ENCODE measurements at regions not wholly inside any gene's neighbourhood (a gene's known extent, or its start where the extent isn't known, plus 50 kb on each side); places are given as distances from the start of the nearest gene placed in this dataset.

DNA sequence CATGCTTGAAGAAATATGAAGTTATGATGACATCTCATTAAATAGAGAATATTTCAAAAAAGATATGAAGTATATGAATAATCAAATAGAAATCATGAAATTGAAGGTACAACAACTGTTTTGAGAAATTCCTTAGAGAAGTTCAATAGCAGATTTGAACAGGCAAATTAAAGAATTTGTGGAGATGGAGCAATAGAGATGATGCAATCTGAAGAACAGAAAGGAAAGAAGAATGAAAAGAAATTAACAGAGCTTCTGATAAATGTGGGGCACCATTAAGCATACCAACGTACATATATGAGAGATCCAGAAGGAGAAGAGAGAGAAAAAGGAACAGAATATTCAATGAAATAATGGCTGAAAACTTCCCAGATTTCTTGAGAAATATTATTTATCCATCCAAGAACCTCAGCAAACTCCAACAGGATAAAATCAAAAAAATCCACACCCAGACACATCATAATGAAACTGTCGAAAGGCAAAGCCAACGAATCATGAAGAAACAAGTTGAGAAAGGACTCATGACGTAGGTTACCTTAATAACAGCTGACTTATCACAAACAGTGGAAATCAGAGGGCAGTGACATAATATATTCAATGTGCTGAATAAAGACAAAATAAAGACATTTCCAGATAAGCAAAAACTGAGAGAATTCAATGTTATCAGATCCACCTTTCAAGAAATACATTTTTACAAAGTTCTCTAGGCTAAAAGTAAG lies 297.2 kb upstream of the TARS1 start:
- Histone ChIP-seq H3K27ac (ENCODE audit: insufficient read depth, low read depth, low read length) (no peak overlapping the region), H3K36me3 (ENCODE audit: control insufficient read depth in 2 of 2, extremely low read depth in 1 of 2, insufficient read depth in 2 of 2, low read length in 2 of 2) (no peaks in the 10 kb centered on the region), H3K4me3 (replicated peaks in 1 of 3; ENCODE audit: insufficient read depth in 1 of 3, low read depth in 1 of 3, low read length in 3 of 3) (no peak overlapping the region), H3K4me1 (ENCODE audit: control insufficient read depth, extremely low read depth, insufficient read depth, low read length) (no peaks in the 10 kb centered on the region), H3K9me1 (replicated peaks; ENCODE audit: control insufficient read depth, extremely low read depth, insufficient read depth, low read length) (no peaks in the 10 kb centered on the region), H4K20me1 (replicated peaks; ENCODE audit: control insufficient read depth, extremely low read depth, insufficient read depth, low read length) (no peaks in the 10 kb centered on the region), H3K9me3 (replicated peaks; ENCODE audit: control insufficient read depth, insufficient read depth, low read length) (no peaks in the 10 kb centered on the region), H3K4me2 (ENCODE audit: insufficient read depth, low read length) (no peak overlapping the region), H3K27me3 (ENCODE audit: control insufficient read depth in 2 of 2, insufficient read depth in 2 of 2, low read length in 2 of 2) (peaks cover 0 to 8% of the 10 kb centered on the region in 2 experiments), H3K9ac (replicated peaks; ENCODE audit: extremely low read depth, insufficient read depth, low read length) (no peak overlapping the region), H3K79me2 (ENCODE audit: control insufficient read depth, insufficient read depth, low read length) (no peaks in the 10 kb centered on the region), H2AFZ (ENCODE audit: low read depth, low read length) (no peak overlapping the region)
- dilution Hi-C loops (cut with MboI; ENCODE audit: extremely low pct_ligation_motif_present, low sequenced_read_pairs) (no loop called here), intact Hi-C loops (cut with micrococcal nuclease) (no loop called here)
- DNase-seq (ENCODE audit: low read depth, low spot score) (no peak), FAIRE-seq (no peak)
- TF ChIP-seq MYC (IDR thresholded peaks at IDR 0.05; ENCODE audit: low read depth, low read length) (no peak), POLR2AphosphoS5 (IDR thresholded peaks at IDR 0.05; ENCODE audit: insufficient read depth, low read depth, low read length) (no peak), FOS (IDR thresholded peaks at IDR 0.05; ENCODE audit: borderline replicate concordance, insufficient read depth, low read length) (no peak), GATA2 (IDR thresholded peaks at IDR 0.05; ENCODE audit: insufficient read depth, insufficient read length, low read depth, low read length) (no peak), EZH2 (IDR thresholded peaks at IDR 0.05; ENCODE audit: borderline replicate concordance, low read depth, low read length, severe bottlenecking) (no peak), JUN (IDR thresholded peaks at IDR 0.05; ENCODE audit: borderline replicate concordance, insufficient read depth, insufficient read length, low read depth) (no peak), POLR2A (IDR thresholded peaks at IDR 0.05; ENCODE audit: low read depth, low read length) (no peak)
- TF ChIP-seq, protein P1, sequence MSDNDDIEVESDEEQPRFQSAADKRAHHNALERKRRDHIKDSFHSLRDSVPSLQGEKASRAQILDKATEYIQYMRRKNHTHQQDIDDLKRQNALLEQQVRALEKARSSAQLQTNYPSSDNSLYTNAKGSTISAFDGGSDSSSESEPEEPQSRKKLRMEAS (IDR thresholded peaks at IDR 0.05; ENCODE audit: insufficient read depth, insufficient read length): no peak
- TF ChIP-seq, protein P2, sequence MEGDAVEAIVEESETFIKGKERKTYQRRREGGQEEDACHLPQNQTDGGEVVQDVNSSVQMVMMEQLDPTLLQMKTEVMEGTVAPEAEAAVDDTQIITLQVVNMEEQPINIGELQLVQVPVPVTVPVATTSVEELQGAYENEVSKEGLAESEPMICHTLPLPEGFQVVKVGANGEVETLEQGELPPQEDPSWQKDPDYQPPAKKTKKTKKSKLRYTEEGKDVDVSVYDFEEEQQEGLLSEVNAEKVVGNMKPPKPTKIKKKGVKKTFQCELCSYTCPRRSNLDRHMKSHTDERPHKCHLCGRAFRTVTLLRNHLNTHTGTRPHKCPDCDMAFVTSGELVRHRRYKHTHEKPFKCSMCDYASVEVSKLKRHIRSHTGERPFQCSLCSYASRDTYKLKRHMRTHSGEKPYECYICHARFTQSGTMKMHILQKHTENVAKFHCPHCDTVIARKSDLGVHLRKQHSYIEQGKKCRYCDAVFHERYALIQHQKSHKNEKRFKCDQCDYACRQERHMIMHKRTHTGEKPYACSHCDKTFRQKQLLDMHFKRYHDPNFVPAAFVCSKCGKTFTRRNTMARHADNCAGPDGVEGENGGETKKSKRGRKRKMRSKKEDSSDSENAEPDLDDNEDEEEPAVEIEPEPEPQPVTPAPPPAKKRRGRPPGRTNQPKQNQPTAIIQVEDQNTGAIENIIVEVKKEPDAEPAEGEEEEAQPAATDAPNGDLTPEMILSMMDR (IDR thresholded peaks at IDR 0.05; ENCODE audit: extremely low read depth in 1 of 2, insufficient read depth in 1 of 2, low read depth in 1 of 2, low read length in 2 of 2): no peak
- ChIA-PET POLR2A (no interaction called here), CTCF (no interaction called here)
- BruUV-seq (replicated peaks): no TSS peak

Data from endothelial cell of umbilical vein (primary cell).